SH-SY5Y (cell line): ENCODE measurements at regions not wholly inside any gene's neighbourhood (a gene's known extent, or its start where the extent isn't known, plus 50 kb on each side); places are given as distances from the start of the nearest gene placed in this dataset.

Experiments
- GATA2 ChIP-seq: IDR thresholded peaks from 2 replicates; pipeline ENCODE4 v1.6.1; 2011; ENCODE audit warnings: mild to moderate bottlenecking, low read depth, low read length
- GATA3 ChIP-seq: IDR thresholded peaks from 2 replicates; pipeline ENCODE4 v1.6.1; 2011; ENCODE audit warnings: low read depth, mild to moderate bottlenecking, low read length, moderate library complexity

GRCh38 chr10:61612009-61612408 lies 50.7 kb upstream of the CABCOCO1 start:
- TF ChIP-seq GATA2 (no peak), GATA3 (no peak)
